ENCODE measurements at regions not wholly inside any gene's neighbourhood (a gene's known extent, or its start where the extent isn't known, plus 50 kb on each side); places are given as distances from the start of the nearest gene placed in this dataset.

- no peak for TF ChIP-seq CTCF (IDR thresholded peaks at IDR 0.05)
- TF ChIP-seq POLR2A (IDR thresholded peaks at IDR 0.05): no peak
Measured at GRCh38 chr11:134572741-134573675, 161.0 kb upstream of the B3GAT1 start.

Measured in thyroid gland (tissue), 4 donors.